ENCODE measurements at regions not wholly inside any gene's neighbourhood (a gene's known extent, or its start where the extent isn't known, plus 50 kb on each side); places are given as distances from the start of the nearest gene placed in this dataset.

GRCh38 chr2:15770606-15771005, 169.7 kb upstream of the MYCN start:
- no peaks in the 10 kb centered on the region for H3K36me3 ChIP-seq (ENCODE audit: insufficient read depth, low read length)
- H3K4me3 Mint-ChIP-seq: no peak overlapping the region
- no peak overlapping the region for H3K27ac ChIP-seq (ENCODE audit: low read depth in 1 of 2, low read length in 2 of 2)
- no peaks in the 10 kb centered on the region for H3K4me1 ChIP-seq (ENCODE audit: insufficient read depth, low read length)
- H3K36me3 Mint-ChIP-seq (ENCODE audit: low read depth): no peaks in the 10 kb centered on the region
- no peaks in the 10 kb centered on the region for H3K9me3 Mint-ChIP-seq
- DNase-seq (no peak), ATAC-seq (ENCODE audit: poor library complexity) (no peak)
- H3K9me3 ChIP-seq (ENCODE audit: control insufficient read depth in 1 of 2, insufficient read depth in 1 of 2, low read length in 2 of 2): peaks cover 0 to 9% of the 10 kb centered on the region in 2 experiments
- H3K27me3 ChIP-seq (ENCODE audit: control insufficient read depth in 1 of 2, insufficient read depth in 2 of 2, low read length in 2 of 2): no peaks in the 10 kb centered on the region
- peaks cover 5% of the 10 kb centered on the region for H3K27me3 Mint-ChIP-seq
- H3K4me1 Mint-ChIP-seq (ENCODE audit: low read depth): no peaks in the 10 kb centered on the region
- ChIA-PET CTCF (no interaction called here), POLR2A (no interaction called here)
- no peak overlapping the region for H3K4me3 ChIP-seq (ENCODE audit: low read length)
- intact Hi-C loops (cut with DNase I, micrococcal nuclease): no loop called here
- no peak for TF ChIP-seq CTCF (IDR thresholded peaks at IDR 0.05)
- H3K27ac Mint-ChIP-seq: no peak overlapping the region

DNA sequence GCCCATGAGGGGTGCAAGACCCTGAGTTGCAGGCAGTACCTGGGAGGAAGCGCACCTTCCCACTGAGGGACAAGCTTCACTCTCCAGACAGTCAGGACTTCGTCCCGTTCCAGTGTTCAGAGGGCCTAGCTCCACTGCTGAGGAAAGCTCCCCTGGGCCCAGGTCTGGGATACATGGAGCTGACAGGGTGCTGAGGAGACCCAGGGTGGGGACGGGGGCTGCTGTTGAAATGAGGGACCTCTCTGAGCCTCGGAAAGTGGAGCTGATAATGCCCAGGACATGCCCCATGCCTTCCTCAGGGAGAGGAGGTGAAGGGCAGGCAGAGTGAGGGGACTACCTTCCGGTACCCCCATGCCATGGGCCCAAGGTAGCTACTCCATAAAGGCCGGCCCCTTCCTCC, 169.2 kb upstream of the MYCN start:
- no peaks in the 10 kb centered on the region for H3K4me1 Mint-ChIP-seq (ENCODE audit: low read depth)
- Histone ChIP-seq H3K27me3 (ENCODE audit: control insufficient read depth in 1 of 2, insufficient read depth in 2 of 2, low read length in 2 of 2) (no peaks in the 10 kb centered on the region), H3K36me3 (ENCODE audit: insufficient read depth, low read length) (no peaks in the 10 kb centered on the region), H3K4me3 (ENCODE audit: low read length) (no peak overlapping the region), H3K27ac (ENCODE audit: low read depth in 1 of 2, low read length in 2 of 2) (no peak overlapping the region), H3K9me3 (ENCODE audit: control insufficient read depth in 1 of 2, insufficient read depth in 1 of 2, low read length in 2 of 2) (peaks cover 0 to 6% of the 10 kb centered on the region in 2 experiments), H3K4me1 (ENCODE audit: insufficient read depth, low read length) (no peaks in the 10 kb centered on the region)
- peaks cover 5% of the 10 kb centered on the region for H3K27me3 Mint-ChIP-seq
- CTCF ChIA-PET: no interaction called here
- H3K36me3 Mint-ChIP-seq (ENCODE audit: low read depth): no peaks in the 10 kb centered on the region
- ATAC-seq (ENCODE audit: poor library complexity) (no peak), DNase-seq (no peak)
- H3K27ac Mint-ChIP-seq: no peak overlapping the region
- POLR2A ChIA-PET: no interaction called here
- H3K4me3 Mint-ChIP-seq: no peak overlapping the region
- intact Hi-C loops (cut with DNase I, micrococcal nuclease): no loop called here
- TF ChIP-seq CTCF (IDR thresholded peaks at IDR 0.05): no peak
- no peaks in the 10 kb centered on the region for H3K9me3 Mint-ChIP-seq

GRCh38 chr2:15772086-15772595, 168.2 kb upstream of the MYCN start:
- Mint-ChIP-seq H3K36me3 (ENCODE audit: low read depth) (no peaks in the 10 kb centered on the region), H3K4me3 (no peak overlapping the region), H3K27ac (no peak overlapping the region), H3K4me1 (ENCODE audit: low read depth) (no peaks in the 10 kb centered on the region), H3K9me3 (no peaks in the 10 kb centered on the region), H3K27me3 (peaks cover 5% of the 10 kb centered on the region)
- DNase-seq (no peak), ATAC-seq (ENCODE audit: poor library complexity) (no peak)
- Histone ChIP-seq H3K9me3 (ENCODE audit: control insufficient read depth in 1 of 2, insufficient read depth in 1 of 2, low read length in 2 of 2) (no peaks in the 10 kb centered on the region), H3K27me3 (ENCODE audit: control insufficient read depth in 1 of 2, insufficient read depth in 2 of 2, low read length in 2 of 2) (no peaks in the 10 kb centered on the region), H3K4me3 (ENCODE audit: low read length) (no peak overlapping the region), H3K36me3 (ENCODE audit: insufficient read depth, low read length) (no peaks in the 10 kb centered on the region), H3K4me1 (ENCODE audit: insufficient read depth, low read length) (no peaks in the 10 kb centered on the region), H3K27ac (ENCODE audit: low read depth in 1 of 2, low read length in 2 of 2) (no peak overlapping the region)
- no peak for TF ChIP-seq CTCF (IDR thresholded peaks at IDR 0.05)
- ChIA-PET CTCF (no interaction called here), POLR2A (no interaction called here)
- intact Hi-C loops (cut with DNase I, micrococcal nuclease): no loop called here
